RWPE2 (cell line): ENCODE measurements at regions not wholly inside any gene's neighbourhood (a gene's known extent, or its start where the extent isn't known, plus 50 kb on each side); places are given as distances from the start of the nearest gene placed in this dataset.

ENCODE experiments used
- ATAC-seq: fragments of 200-7000 bp; cut with Tn5 transposase; 3 replicates; pipeline ENCODE4 v1.9.1; 2021; ENCODE audit warnings: low read depth
- DNase-seq: peaks from one replicate; pipeline ENCODE4 v3.0.0-alpha.2; 2020; ENCODE audit warnings: low spot score
- H3K27ac ChIP-seq: fragments of 450-650 bp; 2 replicates; pipeline ENCODE4 v1.5.1; 2017; ENCODE audit warnings: mild to moderate bottlenecking; ENCODE audit not compliant: poor library complexity, severe bottlenecking
- H3K27me3 ChIP-seq: fragments of 250-450 bp; sonication (Bioruptor Pico); 2 replicates; pipeline ENCODE4 v1.5.1; 2021; ENCODE audit warnings: mild to moderate bottlenecking, moderate library complexity; ENCODE audit not compliant: insufficient read depth, poor library complexity, severe bottlenecking
- H3K36me3 ChIP-seq: fragments of 250-450 bp; sonication (Bioruptor Pico); 2 replicates; pipeline ENCODE4 v1.5.1; 2020; ENCODE audit warnings: low read depth, mild to moderate bottlenecking, moderate library complexity
- H3K4me1 ChIP-seq: fragments of 250-450 bp; sonication (Bioruptor Pico); 2 replicates; pipeline ENCODE4 v1.5.1; 2021; ENCODE audit warnings: mild to moderate bottlenecking, moderate library complexity; ENCODE audit not compliant: insufficient read depth, poor library complexity, severe bottlenecking
- H3K4me3 ChIP-seq: fragments of 250-450 bp; sonication (Bioruptor Pico); 2 replicates; pipeline ENCODE4 v1.5.1; 2021; ENCODE audit warnings: mild to moderate bottlenecking, moderate library complexity; ENCODE audit not compliant: severe bottlenecking
- H3K9me3 ChIP-seq: fragments of 250-450 bp; sonication (Bioruptor Pico); 2 replicates; pipeline ENCODE4 v1.5.1; 2021; ENCODE audit warnings: mild to moderate bottlenecking, moderate library complexity; ENCODE audit not compliant: severe bottlenecking
- CTCF ChIP-seq: fragments of 450-650 bp; IDR thresholded peaks from one replicate; pipeline ENCODE4 v1.5.1; 2017; ENCODE audit warnings: mild to moderate bottlenecking, moderate library complexity; ENCODE audit not compliant: poor library complexity, severe bottlenecking

DNA sequence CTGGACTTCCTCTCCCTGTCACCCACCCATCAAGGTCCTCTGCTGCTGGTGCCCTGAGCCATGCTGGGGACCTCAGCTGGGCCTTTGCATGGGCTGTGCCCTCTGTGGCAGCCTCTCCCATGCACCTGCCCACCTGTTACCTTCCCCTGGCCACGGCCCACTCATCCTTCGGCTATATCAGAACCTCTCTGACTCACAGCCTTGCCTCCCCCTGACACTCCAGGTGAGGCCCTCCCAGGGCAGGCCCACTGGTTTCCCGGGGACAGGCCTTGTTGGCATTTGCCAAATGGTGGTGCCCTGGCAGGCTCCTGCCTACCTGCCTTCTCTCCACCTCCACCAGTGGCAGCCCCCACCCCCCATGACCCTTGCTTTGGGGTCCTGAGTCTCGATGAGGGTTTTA, 73.7 kb upstream of the PRR5 start:
- no peak for ATAC-seq
- Histone ChIP-seq H3K27ac (no peak overlapping the region), H3K4me1 (no peaks in the 10 kb centered on the region), H3K27me3 (peaks cover 2% of the 10 kb centered on the region), H3K36me3 (no peaks in the 10 kb centered on the region), H3K9me3 (no peaks in the 10 kb centered on the region), H3K4me3 (no peak overlapping the region)
- no peak for DNase-seq
- TF ChIP-seq CTCF = no peak

GRCh38 chr22:44627521-44628139, 74.4 kb upstream of the PRR5 start:
- H3K9me3 ChIP-seq = no peaks in the 10 kb centered on the region
- no peak for TF ChIP-seq CTCF
- H3K27me3 ChIP-seq = peaks cover 3% of the 10 kb centered on the region
- DNase-seq (no peak), ATAC-seq (no peak)
- H3K4me1 ChIP-seq = no peaks in the 10 kb centered on the region
- H3K27ac ChIP-seq = no peak overlapping the region
- H3K36me3 ChIP-seq = no peaks in the 10 kb centered on the region
- H3K4me3 ChIP-seq = no peak overlapping the region

DNA sequence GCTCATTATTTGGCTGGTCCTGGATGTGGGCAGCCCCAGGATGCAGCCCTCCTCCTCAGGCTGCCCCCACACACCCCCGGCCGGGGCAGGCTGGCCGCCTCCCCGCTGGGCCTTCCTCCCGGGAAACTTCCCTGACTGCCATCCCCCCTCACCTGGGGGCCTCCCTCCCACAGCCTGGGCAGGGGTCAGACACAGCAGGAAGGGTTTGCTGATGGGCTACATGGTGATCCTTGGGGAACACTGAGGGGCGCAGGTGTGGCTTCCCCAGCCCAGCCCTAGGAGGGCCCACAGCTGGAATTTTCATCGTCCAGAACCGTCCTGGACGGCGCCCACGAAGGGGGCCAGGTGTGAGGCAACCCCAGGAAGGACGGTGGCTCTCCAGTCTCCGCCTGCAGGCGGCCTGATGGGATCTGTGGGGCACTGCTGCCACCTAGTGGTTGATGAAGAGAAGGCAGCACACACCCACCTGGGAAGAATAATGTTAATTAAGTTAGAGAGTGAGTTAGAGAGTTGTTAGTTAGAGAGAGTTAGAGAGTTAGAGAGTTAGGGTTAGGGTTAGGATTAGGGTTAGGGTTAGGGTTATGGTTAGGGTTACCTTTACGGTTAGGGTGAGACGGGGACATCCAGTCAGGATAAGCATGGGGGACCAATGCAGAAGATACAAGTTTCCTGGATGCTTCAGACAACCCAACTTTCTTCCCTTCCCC, 75.9 kb upstream of the PRR5 start:
- DNase-seq = no peak
- Histone ChIP-seq H3K4me3 (no peak overlapping the region), H3K36me3 (no peaks in the 10 kb centered on the region), H3K4me1 (no peaks in the 10 kb centered on the region), H3K27me3 (peaks cover 3% of the 10 kb centered on the region), H3K27ac (no peak overlapping the region), H3K9me3 (no peaks in the 10 kb centered on the region)
- peak; percentile 89 for TF ChIP-seq CTCF
- peak; percentile 59; the same call in 2 of the 3 replicates for ATAC-seq

DNA sequence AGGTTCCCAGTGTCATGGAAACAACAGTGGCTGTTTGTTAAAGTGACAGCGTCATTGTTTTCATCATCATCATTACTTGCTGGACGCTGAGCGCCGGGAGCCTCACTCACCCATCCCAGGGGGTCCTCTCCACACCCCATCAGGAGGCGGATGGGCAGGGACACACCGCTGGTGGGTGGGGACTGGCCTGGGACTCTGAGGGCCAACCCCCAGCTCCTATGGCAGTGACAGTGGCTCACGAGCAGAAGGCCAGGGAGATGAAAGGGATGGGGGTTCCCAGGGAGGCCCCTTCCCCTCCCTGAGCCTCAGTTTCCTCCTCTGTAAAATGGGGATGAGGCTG, 76.6 kb upstream of the PRR5 start:
- TF ChIP-seq CTCF = no peak
- H3K27ac ChIP-seq = no peak overlapping the region
- no peak for ATAC-seq
- DNase-seq = no peak
- no peaks in the 10 kb centered on the region for H3K4me1 ChIP-seq
- H3K9me3 ChIP-seq = no peaks in the 10 kb centered on the region
- no peaks in the 10 kb centered on the region for H3K36me3 ChIP-seq
- peaks cover 3% of the 10 kb centered on the region for H3K27me3 ChIP-seq
- no peak overlapping the region for H3K4me3 ChIP-seq
